ENCODE measurements at regions not wholly inside any gene's neighbourhood (a gene's known extent, or its start where the extent isn't known, plus 50 kb on each side); places are given as distances from the start of the nearest gene placed in this dataset.

- no peak for DNase-seq (ENCODE audit: low read depth)
- no peak overlapping the region for H3K4me3 ChIP-seq (ENCODE audit: low read depth, low read length)
- no peak for TF ChIP-seq POLR2A (IDR thresholded peaks at IDR 0.05; ENCODE audit: extremely low read depth, insufficient read length)
- TF ChIP-seq MYC (IDR thresholded peaks at IDR 0.05; ENCODE audit: low read depth, low read length), result no peak
- no peak for TF ChIP-seq CTCF (IDR thresholded peaks at IDR 0.05; ENCODE audit: low read depth, low read length)
- no peak for TF ChIP-seq MAX (IDR thresholded peaks at IDR 0.05; ENCODE audit: low read depth, low read length)
Measured at GRCh38 chr9:124182741-124183140, 75.0 kb upstream of the NEK6 start.

- TF ChIP-seq POLR2A (IDR thresholded peaks at IDR 0.05; ENCODE audit: extremely low read depth, insufficient read length) (no peak), CTCF (IDR thresholded peaks at IDR 0.05; ENCODE audit: low read depth, low read length) (no peak)
- DNase-seq (ENCODE audit: low read depth), result no peak
Measured at GRCh38 chr9:124183772-124184171, 74.0 kb upstream of the NEK6 start.

GRCh38 chr9:124185413-124185812, 72.3 kb upstream of the NEK6 start:
- TF ChIP-seq MYC (IDR thresholded peaks at IDR 0.05; ENCODE audit: low read depth, low read length) (no peak), MAX (IDR thresholded peaks at IDR 0.05; ENCODE audit: low read depth, low read length) (no peak), CTCF (IDR thresholded peaks at IDR 0.05; ENCODE audit: low read depth, low read length) (no peak), POLR2A (IDR thresholded peaks at IDR 0.05; ENCODE audit: extremely low read depth, insufficient read length) (no peak)
- no peak for DNase-seq (ENCODE audit: low read depth)
- H3K4me3 ChIP-seq (ENCODE audit: low read depth, low read length), result no peak overlapping the region

More at GRCh38 chr9:124183772-124184171, 74.0 kb upstream of the NEK6 start:
- no peak overlapping the region for H3K4me3 ChIP-seq (ENCODE audit: low read depth, low read length)

GRCh38 chr9:124187311-124187710, 70.4 kb upstream of the NEK6 start:
- H3K4me3 ChIP-seq (ENCODE audit: low read depth, low read length), result no peak overlapping the region
- no peak for DNase-seq (ENCODE audit: low read depth)

GRCh38 chr9:124188331-124189110, 69.2 kb upstream of the NEK6 start:
- H3K4me3 ChIP-seq (ENCODE audit: low read depth, low read length), result no peak overlapping the region
- TF ChIP-seq POLR2A (IDR thresholded peaks at IDR 0.05; ENCODE audit: extremely low read depth, insufficient read length) (no peak), MYC (IDR thresholded peaks at IDR 0.05; ENCODE audit: low read depth, low read length) (no peak), MAX (IDR thresholded peaks at IDR 0.05; ENCODE audit: low read depth, low read length) (no peak), CTCF (IDR thresholded peaks at IDR 0.05; ENCODE audit: low read depth, low read length) (no peak)
- no peak for DNase-seq (ENCODE audit: low read depth)

More at GRCh38 chr9:124187311-124187710, 70.4 kb upstream of the NEK6 start:
- TF ChIP-seq CTCF (IDR thresholded peaks at IDR 0.05; ENCODE audit: low read depth, low read length) (no peak), MAX (IDR thresholded peaks at IDR 0.05; ENCODE audit: low read depth, low read length) (no peak), MYC (IDR thresholded peaks at IDR 0.05; ENCODE audit: low read depth, low read length) (no peak), POLR2A (IDR thresholded peaks at IDR 0.05; ENCODE audit: extremely low read depth, insufficient read length) (no peak)

All from NB4 (cell line).